Effector CD8-positive, alpha-beta T cell (primary cell): ENCODE measurements at regions not wholly inside any gene's neighbourhood (a gene's known extent, or its start where the extent isn't known, plus 50 kb on each side); places are given as distances from the start of the nearest gene placed in this dataset.
"Not testable (repeated sequence)": the region's sequence is repeated elsewhere in the genome, so short reads cannot be mapped to it uniquely, and the experiment has no call there.

Source experiments
- DNase-seq: peaks from one replicate; lab custom pipeline; 2025; lab: John Stamatoyannopoulos, UW

DNA sequence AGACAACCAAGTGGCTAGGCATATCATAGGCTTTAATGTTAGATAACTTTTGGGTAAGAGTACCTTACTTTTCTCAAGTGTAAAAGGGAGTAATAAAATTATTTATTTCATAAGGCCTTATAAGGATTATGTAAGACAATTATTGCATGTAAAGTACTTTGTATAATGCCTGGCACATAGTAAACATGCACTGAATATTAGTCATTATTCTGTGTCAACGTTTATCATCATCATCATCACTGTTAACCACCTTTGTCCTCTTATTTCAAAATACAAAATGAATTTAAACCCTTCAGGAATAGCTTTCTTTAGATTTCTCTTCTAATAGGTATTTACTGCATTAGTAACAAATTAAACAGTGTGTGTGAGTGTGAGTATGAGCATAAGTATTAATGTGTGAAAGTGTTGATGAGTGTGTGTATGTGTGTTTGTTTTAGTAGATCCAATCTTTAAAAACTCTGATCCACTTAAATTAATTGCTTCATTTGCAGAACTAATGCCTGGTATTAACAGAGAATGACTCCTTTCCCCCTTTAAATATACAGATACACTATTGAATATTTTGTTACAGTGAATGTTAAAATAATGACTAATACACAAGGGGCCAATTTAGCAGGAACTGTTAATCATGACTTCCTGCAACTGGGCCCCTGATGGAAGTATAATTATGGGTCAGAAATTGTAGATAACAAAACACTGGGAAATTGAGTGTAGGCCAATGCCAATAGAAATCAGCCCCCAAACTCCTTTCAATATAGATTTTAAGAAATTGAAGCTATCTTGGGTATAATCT lies 213.3 kb upstream of the FZD8 start:
- DNase-seq: no peak

DNA sequence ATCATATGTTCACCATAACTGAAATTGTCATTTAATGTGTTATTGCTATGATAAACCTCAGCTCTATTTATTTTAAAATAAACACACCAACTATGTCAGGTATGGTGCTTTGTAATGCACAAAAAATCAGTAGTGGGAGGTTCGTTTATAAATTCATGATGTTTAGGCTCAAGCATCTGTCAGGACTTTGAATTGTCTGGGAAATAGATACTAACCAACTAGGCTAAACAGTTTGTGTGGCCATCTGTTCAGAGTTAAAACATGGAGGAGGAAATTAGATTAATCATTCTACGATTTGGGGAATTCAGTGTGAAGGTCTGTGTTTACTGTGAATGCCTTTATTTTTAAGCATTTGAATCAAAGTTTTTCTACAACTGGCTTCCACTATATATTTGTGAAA lies 212.6 kb upstream of the FZD8 start:
- no peak for DNase-seq

DNA sequence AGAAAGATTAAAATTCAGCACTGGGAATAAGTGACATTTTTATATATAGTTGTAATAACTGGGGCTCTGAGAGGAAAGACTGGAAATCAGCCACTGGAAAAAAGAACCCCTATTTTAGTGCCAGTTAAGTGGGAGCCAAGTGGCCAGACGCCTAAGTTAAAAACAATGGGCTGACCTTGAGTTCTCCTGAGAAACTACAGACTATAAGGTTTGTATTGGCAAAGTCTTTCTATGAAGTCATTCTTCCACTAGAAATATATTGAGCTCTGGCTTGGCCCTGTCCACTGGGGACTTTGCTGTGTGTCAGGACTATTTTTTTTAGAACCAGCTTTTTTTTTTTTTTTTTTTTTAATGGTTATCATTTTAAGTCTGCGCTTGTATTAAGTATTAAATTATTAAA lies 210.6 kb upstream of the FZD8 start:
- no peak for DNase-seq

DNA sequence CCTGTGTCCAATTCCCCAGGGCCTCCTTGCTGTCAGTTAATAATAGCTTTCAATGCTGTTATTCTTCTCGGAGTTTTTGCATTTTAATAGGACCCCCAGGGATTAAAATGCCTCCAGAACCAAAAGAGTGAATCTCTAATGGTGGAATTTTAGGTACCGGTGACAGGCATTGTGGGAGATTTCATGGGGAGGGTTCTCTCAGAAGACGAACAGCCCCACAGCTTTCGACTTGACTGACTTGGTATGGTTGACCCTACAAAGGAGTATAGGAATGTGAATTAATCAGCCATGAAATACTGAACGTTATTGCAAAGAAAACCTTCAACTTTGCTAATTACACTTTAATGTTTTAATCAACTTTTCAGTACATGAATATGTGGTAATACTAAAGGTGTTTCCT lies 206.3 kb upstream of the FZD8 start:
- DNase-seq: no peak

DNA sequence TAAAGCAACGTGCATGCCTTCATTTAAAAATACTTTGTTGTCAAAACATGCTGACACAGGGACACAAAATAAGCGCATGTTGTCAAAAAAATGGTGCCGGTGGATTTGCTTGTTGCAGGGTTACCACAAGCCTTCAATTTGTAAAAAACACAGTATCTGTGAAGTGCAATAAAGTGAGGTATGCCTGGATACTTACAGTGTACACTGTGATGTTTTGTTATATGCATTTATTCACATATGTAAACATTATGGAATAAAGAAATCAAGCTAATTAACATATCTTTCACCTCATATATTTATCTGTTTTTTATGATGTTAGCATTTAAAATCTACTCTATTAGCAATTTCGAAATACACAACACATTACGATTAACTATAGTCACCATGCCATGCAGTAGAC lies 202.6 kb upstream of the FZD8 start:
- no peak for DNase-seq

DNA sequence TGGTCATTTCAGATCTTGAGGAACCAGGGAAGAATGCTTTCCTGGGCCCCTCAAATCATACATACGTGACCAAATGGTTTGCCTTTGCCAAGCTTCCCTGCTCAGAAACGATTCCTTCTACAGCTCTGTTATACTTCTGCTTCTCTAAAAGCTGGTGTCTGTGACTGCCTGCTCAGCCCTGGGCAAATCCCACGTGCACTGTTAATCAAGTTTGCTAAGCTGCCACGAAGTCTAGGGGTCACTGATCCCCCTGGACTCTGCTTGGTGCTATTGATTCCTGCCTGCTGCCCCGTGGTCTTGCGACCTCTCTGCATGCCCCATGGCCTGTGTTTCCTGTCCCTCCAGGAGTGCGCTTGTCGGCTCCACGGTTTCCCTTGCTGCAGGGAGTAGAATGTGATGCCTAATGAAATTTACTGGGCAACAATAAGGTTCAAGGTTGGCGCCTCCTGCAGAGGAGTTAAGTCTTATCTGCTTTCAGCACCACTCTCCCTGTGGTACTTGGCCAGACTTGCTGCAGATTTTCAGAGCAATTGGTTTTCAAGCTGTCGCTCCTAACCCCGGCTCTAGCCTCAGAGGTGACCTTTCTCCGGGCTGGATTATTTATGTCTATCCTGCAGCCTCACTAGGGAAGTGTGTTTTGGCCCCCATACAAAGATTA lies 201.6 kb upstream of the FZD8 start:
- DNase-seq: no peak

DNA sequence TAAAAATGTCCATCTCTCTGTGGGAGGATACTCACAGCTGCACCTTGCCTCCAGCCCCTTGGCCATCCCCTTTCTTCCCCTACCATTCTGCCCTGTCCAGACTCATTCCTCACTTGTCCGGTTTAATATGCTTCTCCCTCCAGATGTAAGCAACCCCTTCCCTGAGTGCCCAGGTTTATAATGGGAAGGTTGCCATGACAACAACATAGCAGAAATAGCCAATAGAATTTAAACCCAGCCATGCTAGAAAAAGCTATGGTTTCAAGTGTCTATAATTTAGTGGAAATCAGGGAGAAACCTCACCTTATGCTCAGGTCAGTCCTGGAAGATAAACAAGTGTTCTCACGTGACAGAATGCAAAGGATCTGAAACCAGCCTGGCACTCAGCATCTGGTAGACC lies 196.0 kb upstream of the FZD8 start:
- DNase-seq: no peak

DNA sequence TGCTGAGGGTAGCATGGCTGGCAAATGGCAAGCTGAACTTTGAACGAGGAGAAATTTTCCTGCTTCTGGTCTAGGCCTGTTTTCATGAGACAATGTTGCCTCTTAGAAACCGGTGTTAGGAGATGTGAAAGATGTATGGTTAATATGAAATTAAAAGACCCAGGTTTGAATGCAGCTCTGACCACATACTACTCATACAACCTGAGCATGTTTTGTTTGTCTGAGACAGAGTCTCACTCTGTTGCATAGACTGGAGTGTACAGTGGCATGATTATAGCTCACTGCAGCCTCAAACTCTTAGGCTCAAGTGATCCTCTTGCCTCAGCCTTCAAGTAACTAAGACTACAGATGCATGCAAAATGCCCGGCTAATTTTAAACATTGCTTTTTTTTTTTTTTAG lies 193.4 kb upstream of the FZD8 start:
- no peak for DNase-seq

DNA sequence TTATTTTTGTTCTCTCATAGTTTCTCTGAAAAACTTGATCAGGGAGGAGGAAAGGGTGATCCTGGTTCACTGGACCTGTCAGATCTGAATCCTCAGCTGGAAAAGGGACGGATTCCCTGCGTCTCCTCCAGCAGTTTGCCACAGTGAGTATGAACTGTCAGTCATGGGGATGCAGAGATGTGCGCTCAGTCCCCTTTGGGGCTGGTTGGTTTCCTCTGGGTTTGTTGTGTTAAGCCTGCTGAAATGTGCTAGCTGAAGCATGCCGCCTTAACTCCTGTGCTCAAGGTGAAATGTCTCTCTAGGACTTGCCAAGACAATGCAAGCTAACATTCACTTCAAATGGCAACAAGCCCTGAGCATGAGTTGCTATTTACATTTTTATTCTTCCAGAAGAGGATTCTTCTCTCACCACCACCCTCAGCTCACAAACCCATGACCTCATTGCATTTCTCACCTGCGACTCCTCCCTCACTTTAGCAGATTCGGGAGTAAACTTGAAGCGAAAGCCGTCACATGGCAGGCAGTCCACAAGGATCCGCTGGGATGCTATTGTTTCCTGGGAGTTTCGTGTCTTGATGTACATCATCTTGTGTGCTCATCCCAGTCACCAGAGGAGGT lies 192.9 kb upstream of the FZD8 start:
- no peak for DNase-seq

DNA sequence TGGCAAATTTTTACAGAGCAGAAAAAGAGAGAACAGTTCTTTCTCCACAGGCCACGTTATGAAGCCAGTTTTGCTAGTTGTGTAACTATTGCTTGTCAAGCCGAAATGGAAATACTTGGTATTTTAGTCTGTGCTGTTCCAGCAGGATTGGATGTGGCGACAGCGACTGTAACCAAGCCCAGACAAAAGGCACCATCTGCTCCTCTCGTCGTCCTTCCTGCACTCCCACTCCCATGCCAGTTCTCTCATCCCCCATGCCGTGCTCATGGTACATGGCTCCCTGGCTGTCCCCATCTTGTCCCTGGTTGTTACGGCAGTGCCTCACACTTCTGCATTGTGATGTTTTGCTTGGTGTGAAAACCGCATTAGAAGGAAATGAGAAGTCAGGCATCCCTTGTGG lies 185.7 kb upstream of the FZD8 start:
- no peak for DNase-seq

DNA sequence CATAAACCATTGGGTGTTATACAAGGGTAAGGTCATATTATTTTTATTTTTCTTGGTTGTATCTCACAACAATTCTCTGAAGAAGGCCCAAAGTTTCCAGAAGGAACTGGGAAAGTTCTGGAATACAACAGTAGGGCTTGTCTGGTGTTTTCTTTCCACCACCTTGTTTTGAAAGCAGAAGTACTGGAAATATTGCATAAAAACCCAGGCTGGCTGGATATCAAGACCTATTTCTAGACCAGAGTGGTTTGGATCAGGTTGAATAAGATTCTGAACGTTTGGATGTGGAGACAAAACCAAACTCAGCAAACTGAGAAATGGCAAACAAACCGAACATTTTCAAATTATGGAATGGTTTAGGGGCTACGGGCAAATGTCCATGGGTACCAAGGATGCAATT lies 182.6 kb upstream of the FZD8 start:
- DNase-seq: no peak

DNA sequence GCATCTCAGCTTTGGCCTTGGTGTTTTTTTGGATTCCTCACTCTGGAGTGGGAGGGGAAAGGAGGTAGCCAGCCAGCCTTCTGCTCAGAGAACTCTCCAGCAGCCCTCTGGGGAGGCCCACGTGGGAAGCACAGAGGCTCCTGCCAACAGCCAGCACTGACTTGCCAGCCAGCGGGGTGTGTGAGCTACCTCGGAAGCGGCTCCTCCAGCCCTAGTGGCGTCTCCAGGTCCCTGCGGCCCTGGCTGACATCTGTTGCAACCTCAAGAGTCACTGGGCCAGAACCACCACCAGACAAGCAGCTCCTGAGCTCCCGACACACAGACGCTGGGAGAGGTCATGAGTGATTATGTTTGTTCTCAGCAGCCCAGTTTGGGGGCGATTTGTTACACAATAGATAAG lies 180.2 kb upstream of the FZD8 start:
- no peak for DNase-seq

DNA sequence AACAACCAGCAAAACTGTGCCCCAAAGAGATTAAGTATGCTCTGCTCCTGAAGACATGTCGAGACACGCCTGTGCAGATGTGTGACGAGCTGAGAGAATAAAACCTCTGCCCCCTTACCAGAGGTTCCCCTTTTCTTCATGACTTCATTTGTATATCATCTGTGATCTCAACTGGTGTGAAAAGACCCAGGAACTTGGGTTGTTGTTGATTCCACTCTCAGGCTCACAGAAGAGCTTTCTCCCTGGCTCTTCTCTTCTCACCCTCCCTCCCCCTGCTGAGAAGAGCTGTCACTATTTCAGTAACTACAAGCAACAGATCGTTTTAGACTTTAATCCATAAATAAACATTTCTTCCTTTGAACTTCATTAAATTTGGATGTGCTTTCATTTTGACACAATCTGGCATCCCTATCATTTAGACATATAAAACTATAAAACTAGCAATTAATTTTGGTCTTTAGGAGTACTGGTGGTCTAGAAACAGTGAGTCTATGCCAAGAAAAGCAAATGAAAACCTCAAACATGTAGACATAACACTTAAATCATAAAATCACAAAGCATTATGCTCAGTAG lies 179.3 kb upstream of the FZD8 start:
- DNase-seq: no peak

DNA sequence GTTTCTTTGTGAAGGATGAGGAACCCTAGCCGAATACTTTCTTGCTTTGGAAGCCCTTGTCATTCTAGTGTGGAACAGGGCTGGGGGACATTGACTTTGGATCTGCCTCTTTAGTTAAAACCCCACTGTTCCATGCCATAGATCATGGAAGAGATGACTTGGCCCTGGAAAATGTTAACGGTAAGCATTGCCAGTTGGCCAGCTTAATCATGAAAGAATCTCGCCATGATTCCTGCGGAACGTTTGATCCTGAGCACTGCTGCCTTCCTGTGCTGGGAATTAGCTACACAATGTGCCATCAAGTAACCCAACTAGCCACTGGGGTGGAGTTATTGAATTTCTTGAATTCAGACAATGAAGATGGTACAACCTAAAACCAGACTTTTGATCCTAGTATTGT lies 177.6 kb upstream of the FZD8 start:
- DNase-seq: no peak

DNA sequence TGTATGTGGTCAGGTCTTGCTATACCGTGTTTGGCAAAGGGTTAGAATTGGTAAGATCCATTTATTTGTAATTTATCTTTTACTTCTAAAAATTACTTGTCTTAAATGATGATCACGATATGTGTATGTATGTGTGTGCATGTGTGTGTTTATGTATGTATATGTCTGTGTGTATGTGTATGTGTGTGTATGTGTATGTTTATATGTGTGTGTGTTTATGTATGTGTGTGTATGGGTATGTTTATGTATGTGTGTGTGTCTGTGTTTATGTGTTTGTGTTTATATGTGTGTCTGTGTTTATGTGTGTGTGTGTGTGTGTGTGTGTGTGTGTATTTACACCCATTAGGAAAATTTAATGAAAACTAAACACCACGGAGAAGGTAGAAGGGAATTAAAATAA lies 176.9 kb upstream of the FZD8 start:
- no peak for DNase-seq

DNA sequence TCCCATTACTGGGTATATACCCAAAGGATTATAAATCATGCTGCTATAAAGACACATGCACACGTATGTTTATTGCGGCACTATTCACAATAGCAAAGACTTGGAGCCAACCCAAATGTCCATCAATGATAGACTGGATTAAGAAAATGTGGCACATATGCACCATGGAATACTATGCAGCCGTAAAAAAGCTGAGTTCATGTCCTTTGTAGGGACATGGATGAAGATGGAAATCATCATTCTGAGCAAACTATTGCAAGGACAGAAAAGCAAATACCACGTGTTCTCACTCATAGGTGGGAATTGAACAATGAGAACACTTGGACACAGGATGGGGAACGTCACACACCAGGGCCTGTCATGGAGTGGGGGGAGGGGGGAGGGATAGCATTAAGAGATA lies 175.0 kb upstream of the FZD8 start:
- DNase-seq: not testable (repeated sequence)

DNA sequence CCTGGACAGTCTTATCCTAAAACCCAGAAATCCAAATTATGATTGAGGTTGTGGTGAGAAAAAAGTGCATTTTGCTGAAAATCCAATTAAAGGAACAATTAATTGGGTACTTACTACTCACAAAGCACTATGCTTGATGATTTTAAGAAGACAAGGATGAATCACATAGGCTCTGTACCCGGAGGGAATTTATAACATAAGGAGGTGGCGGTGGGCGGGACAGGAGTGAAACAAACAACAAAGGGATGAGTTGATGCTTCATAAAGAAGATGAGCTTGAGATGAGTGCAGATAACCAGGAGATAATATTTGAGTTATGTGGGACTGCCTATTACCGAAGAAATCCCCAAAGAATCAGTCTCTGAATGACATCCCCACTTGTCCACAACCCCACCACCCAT lies 171.1 kb upstream of the FZD8 start:
- DNase-seq: no peak

DNA sequence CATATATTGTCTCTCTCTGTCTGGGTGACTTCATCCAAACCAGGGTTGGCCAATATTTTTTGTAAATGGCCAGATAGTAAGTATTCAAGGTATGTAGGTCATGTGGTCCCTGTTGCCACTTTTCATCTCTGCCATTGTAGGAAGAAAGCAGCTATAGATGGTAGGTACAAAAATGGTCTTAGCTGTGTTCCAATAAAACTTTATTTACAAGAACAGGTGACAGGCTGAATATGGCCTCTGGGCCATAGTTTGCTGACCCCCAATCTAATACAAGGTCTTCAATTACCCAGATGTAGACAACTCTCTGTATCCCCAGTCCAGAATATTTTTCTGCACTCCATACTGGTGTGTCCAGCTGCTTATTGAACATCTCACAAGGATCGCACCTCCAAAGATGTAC lies 166.2 kb upstream of the FZD8 start:
- DNase-seq: no peak

DNA sequence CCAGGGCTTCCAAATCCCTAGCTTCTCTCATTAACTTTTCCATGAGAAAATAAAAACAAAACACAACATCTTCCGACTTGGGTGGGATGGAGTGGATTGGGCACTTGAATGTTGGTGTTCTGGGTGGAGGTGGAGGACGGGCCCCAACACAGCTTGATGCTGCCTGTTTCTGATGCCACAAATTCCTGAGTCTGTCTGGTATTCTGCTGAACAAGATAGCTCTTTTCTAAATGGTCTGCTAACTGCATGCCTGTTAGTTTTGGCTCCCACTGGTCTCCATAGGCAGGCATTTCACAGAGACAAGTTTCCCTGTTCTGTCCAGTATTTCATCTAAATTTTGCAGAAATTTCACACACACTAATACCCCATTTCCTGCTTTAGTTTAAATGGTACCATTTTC lies 160.9 kb upstream of the FZD8 start:
- no peak for DNase-seq

DNA sequence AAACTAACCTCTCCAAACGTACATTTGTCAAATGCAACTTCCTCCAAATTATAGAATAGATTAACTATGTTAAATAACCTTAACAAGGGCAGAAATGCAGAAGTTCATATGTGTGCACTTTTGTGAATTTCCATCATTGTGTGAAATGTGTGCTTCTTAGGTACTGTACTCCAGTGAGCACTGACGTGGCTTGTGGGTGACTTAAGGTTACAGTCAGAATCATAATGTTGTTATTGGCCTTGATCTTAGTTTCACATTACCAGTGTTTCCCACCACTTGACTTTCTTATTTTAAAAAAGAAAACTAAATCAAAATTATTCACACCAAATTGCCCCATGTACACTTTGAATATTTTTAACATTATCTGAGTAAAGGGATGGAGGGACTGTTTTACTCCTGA lies 155.1 kb upstream of the FZD8 start:
- no peak for DNase-seq

DNA sequence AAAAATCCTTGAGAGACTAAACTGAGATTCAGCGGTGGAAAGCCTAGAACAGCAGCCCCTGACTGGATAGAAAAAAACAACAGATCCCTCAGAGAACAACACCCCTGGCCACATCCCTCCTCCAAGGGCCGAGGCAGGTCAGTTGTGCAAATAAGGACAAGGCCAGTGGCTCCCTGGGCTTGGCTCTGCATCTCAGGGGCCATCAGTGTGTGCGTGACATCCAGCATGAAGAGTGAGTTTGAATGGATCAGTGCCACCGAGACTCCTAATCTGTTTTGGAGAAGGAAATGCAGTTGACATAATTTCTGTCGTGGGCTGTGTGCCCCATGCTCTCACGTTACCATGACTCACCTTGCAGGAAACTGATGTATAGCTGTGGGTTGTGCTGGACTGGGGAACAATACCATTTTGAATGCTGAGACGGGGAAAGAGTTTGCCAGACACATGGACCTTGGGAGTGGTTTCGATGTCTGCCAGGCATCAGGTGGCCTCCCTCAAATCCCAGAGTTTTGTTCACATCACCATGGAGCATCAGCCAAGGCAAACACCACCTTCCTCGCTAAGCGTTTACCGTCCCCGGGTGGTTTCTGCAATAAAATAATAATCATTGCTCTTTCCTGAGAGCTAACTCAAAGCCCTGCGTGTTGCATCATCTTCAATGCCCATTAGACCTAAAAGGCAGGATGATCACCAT lies 153.2 kb upstream of the FZD8 start:
- no peak for DNase-seq

DNA sequence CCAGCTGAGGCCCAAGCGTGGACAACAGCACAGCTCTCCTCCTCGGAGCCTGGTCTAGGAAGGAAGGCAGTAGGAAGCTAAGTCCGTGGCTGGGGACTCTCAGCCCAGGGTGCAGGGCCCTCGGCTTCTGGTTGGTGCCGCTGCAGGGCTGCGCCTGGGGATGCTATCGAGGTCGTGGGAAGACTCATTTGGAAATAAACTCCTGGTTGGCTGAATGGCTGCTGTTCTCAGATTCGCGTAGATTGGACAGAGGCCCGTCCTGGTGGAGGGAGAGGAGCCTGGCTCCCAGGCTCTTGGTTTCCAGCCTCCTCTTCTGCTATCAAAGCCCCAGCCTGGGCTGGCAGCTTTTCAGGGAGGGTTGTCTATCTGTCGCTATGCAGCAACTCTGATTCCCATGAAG lies 152.6 kb upstream of the FZD8 start:
- no peak for DNase-seq

DNA sequence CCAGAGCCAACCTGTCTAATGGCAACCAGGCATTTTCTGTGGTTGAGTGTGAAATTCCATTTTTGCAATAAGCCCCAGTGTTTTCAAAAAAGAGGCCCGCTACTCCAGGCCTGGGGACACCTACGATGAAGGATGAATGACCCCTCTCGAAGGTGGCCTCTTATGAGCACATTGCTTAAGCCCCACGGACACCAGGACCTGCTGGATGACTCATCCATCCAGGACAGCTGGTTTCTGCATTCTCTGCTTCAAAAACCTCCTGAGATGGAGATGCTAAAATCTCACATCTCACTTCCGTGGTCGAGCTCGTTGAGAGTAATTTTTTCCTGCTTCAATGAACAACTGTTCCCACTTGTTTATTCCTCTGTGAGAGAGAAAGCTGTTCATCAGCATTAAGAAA lies 150.2 kb upstream of the FZD8 start:
- no peak for DNase-seq
